Kidney capillary endothelial cell (primary cell): ENCODE measurements at regions not wholly inside any gene's neighbourhood (a gene's known extent, or its start where the extent isn't known, plus 50 kb on each side); places are given as distances from the start of the nearest gene placed in this dataset.
"Not testable (repeated sequence)": the region's sequence is repeated elsewhere in the genome, so short reads cannot be mapped to it uniquely, and the experiment has no call there.

Source experiments
- DNase-seq: peaks from one replicate; pipeline ENCODE4 v3.0.0-alpha.2; 2018; ENCODE audit warnings: low spot score

DNA sequence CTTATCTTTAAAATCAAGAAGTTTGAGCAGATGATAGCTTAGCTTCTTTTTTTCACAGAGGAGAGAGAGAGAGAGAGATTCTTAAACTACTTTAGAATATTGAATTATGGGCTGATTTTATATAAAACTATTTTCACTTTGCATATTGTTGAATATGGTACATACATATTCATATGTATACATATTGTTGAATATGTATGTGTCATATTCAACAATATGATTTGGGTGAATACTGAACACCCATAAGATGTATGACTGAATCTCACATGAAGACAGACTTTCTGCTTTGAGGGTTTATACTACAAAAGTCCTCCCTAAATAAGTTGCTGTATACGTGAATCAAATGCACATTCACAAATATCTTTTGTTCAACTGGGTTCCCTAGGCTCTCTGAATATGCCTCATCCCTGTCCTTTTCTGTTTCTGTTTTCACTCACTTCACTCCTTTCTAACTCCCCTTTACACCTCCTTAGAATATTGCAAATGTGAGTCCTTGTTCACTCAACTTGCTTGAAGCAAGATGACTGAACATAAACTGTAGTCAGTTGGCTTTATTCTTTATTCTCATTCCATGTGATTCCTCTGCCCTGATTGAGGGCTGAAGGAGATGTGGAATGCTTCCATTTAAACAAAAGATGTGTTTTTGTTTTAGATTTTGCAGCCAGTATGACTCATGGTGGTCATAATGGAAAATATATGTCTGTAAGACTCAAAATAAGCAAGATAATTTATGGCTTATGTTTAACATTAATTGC, 225.4 kb upstream of the DAB2 start:
- DNase-seq, result peak; percentile 16

DNA sequence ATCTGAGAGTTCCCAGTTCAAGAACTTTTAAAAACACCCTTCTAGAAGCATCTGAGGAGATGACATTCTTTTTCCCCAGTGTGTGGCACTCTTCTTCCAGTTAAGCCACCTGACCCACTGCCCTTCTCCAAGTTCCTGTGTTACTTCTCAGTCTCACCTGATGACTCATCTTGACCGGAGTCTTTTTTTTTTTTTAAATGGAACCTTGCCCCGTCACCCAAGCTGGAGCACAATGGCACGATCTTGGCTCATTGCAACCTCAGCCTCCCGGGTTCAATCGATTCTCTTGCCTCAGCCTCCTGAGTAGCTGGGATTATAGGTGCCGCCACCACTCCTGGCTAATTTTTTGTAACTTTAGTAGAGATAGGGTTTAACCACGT, 224.1 kb upstream of the DAB2 start:
- DNase-seq, result peak; percentile 25

DNA sequence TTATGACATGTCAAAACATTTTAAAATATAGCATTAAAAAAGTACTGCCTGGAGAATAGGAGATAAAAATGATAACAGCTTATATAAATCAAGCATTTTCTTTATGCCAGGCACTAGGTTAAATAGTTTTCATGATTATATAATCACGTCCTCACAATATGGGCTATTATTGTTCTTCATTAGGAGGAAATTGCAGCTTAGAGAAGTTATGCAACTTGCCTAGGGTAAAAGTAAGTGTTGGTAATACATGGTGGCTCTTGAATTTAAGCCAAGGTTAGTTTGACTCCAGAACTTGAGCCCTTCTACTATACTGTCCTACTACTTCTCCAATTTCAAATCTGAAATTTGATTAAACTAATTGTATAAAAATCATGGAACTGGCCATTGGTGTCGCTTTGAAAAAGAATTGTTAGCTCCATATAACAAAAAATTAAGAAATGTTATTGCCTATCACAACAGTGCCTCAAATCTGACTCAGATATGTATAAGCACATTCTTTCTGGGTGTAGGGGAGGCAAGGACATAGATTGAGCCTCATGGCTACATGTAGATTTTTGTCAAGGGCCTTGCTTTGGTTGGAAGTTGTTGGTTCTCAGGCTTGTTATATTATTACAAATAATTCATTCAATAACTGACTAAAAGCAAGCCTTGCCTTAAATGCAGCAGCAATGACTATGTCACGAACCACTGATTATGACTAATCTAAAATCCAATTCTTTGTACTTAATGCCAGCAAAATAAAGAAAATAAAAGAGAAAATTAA, 223.5 kb upstream of the DAB2 start:
- no peak for DNase-seq

DNA sequence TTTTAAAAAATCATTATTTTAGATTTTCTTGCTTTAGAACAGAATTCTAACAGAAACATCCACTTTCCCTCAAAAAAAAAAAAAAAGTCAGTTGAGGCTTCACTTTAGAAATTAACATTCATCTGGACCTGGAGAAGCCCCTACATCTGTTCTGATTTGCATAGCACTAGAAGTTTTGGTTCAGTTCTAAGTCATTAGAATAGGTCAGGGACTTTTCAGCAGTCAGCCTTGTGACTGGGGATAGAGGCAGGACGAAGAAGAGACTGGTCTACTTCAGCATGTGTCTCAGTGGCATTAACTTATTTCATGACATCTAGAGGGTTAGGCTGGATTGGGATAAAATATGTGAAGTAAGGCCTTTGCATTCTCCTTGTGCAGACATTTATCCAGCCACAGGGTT, 215.8 kb upstream of the DAB2 start:
- no peak for DNase-seq

DNA sequence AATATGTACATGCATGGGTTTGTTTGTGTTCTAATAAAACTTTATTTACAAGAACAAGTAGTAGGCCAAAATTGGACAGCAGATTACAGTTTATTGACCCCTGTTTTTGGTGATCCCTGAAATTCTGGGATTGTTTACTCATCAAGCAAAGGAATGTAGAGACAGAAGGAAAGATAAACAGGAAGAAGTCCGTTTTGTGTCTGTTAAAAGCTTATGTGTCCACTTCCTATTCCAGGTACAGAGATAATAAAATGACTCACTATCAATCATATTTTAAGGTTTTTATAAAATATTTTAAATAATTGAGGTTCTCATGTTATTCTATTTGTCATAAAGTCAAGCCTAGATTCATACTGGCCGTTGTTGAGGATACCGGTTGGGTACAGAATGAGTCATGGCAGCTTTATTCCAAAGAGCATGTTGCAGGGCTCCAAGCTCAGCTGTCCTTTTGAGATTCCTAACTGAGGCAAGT, 214.9 kb upstream of the DAB2 start:
- DNase-seq, result peak; percentile 16

DNA sequence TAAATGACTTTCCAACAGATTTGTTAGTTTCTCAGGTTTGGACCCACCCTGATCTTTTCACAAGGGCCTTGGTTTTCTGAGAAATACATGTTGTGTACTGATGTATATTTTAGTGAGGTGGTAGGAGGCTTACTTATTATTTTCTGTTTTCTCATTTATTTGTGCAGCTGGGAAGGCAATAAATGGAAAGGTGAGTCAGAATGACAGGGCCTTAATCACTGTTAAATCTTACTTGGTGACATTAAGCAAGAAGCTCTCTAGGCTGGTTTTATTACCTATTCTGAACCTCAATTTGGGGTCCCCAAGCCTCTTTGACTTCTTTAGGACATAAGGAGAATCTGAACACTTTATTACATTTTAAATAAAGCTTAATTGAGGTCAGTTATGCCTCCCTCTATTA, 214.0 kb upstream of the DAB2 start:
- no peak for DNase-seq

DNA sequence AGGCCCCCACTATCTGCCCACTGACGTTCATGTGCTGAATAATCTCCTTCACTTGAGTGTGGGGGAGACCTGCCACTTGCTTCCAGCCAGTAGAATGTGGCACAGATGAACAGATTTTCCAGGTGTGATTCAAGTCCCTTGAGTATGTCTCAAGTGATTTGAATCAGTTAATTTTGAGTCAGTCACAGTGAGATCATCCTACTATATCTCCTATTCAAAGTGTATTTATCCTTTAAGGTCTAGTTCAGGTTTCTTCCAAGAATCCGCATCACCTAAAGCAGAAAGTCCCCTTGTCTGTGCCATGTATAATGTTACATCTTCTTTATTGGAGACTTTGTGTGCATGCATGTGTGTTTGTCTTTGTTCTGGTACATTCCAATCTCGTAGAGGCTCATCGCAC, 208.3 kb upstream of the DAB2 start:
- DNase-seq, result no peak

DNA sequence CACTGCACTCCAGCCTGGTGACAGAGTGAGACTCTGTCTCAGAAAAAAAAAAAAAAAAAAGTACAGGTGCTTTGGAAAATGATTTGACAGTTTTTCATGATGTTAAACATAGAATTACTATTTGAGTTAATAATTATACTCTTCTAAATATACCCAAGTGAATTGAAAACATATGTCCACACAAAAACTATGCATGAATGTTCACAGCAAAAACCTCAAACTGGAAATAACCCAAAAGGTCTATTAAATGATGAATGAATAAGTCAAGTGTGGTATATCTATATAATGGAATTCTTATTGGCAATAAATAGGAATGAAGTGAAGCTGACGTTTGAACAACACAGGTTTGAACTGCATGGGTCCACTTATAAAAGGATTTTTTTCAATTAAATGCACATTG, 207.2 kb upstream of the DAB2 start:
- DNase-seq, result no peak

DNA sequence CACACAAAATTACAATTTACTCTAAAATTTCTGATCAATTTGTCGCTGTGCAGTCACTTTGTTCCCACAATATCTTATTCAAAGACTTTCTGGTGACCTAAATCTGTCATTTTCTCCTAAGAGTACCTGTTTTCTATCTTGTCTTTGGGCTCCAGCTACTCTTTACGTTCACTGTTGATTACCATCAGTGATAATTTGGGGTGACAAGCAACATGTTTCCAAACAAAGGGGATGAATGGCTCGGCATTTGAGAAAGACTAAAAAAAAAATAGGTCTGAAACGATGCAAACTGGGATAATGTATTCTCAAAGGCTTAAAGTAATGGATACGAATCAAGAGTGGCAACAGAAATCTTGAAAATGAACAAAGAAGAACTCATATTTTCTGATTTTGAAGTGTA, 205.2 kb upstream of the DAB2 start:
- no peak for DNase-seq

DNA sequence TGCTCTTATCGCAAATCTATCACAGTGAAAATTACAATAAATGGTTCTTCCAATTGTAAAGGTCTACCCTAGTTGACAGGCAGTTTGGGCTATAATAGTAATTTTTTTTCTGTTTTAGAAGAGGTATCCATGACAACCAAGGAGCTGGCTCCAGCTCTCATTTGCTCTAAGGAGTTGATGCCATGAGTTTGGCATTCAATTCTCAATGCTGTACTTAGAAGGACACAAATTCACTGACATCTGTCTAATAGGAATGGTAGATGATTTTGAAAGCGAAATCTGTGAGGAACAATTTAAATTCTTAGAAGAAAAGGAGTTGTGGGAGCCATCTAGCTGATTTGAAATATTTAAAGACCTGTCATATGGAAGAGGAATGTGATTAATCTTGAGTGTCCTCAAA, 203.6 kb upstream of the DAB2 start:
- DNase-seq, result no peak

DNA sequence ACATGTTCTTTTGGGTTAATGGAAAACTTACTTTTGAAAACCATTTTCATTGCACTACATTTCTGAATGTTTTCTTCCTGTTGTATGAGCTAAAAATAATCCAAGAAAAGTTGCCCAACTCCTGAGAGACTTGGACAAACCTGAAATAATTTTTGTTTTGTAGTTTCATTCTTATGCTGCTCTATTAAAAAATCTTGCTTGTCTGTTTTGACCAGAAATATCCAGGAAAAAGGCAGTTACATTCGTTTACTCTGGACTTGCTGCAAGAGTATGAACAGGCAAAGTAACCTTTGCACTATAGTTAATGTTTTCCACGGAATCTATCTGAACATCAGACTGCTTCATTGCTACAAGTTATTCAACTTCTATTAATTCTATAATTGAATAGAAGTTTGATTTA, 200.1 kb upstream of the DAB2 start:
- DNase-seq, result no peak

DNA sequence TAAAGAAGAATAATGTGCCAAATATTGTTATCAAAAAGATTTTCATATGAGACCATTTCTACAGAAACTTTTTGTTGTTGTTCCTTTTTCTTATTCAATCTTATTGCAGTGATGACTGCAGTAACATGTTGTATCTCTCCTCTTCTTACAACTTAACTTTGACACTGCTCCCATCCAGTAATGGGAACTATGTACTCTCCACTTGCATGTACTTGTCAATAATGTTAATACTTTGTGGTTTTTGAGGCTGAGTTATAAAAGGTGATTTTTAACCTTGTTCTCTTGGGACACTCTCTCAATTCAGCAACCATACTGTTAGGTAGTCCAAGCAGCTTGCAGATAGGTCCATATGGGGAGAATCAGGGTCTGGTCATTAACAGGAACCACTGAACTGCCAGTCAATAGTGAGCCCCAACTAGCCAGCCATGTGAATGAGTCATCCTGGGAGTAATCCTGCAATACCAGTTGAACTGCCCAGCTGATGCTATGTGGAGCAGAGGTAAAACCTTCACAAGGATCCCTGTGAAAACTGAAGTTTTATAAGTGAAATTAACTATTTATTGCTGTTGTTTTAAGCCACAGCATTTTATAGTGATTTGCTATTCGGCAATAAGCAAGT, 199.6 kb upstream of the DAB2 start:
- DNase-seq, result no peak

DNA sequence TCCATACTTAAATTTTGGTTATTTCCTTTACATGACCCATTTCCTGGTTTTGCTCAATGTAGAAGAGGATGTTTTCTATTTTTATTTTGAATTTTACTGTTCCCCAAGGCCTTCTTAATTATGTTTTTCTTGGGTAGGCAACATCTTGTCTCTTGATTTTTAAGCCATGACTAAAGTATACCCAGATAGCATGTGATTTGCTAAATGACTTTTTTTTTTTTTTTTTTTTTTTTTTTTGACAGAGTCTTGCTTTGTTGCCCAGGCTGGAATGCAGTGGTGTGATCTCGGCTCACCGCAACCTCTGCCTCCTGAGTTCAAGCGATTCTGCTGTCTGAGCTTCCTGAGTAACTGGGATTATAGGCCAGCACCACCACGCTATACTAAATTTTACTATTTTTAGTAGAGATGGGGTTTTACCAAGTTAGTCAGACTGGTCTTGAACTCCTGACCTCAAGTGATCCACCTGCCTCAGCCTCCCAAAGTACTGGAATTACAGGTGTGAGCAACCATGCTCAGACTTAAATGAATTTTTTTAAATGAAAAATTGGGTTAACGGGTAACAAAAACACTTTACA, 198.6 kb upstream of the DAB2 start:
- DNase-seq, result no peak

DNA sequence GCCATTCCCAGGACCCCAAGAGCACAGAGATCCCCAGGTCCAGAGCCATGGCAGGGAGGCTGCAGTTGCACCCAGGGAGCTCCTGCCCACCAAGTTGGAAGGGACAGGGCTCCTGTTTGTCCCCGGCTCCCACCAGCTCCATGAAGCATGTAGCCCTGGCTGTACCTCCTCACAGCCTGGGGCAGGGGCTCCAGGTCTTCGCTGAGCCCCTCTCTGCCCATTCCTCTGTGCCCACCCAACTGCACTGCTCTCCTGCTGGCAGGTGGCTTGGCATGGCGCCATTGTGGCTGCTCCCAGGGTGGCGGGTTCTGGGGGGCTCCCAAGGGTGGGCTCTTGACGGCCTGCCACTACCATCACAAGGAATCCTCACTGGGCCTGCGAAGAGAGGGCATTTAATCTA, 197.5 kb upstream of the DAB2 start:
- DNase-seq, result no peak

DNA sequence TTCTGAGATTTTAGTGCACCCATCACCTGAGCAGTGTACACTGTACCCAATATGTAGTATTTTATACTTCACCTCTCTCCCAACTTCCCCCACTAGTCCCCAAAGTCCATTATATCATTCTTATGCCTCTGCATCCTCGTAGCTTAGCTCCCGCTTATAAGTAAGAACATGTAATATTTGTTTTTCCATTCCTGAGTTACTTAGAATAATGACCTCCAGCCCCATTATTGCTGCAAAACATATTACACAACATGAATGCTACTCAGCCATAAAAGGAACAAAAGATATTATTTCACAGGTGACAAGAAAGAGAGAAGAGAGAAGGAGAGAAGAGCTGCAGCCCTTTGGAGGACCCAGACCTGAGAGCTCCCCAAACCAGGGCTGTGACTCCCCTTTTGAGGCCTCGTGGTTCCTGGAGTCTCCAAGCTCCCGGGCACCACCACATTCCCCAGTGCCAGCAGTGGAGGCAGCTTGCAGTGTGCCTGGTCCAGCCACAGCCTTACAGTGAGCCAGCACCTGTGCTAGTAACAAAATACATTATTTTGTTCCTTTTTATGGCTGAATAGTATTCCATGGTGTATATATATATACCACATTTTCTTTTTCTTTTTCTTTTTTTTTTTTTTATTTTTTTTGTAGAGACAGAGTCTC, 194.5 kb upstream of the DAB2 start:
- no peak for DNase-seq

DNA sequence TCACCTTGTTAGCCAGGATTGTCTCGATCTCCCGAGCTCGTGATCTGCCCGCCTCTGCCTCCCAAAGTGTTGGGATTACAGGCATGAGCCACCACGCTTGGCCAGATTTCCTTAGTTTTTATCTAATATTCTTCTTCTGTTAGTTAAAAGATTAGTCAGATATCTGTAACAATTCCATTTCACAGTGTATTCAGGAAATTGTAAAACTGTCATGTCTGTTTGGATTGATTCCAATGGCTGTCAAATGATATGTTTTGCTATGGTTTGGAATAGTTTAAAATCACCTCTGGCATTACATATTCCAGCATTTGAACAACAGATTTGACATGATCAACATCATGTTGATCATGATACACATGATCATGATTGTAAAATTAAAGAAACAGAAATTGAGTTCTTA, 193.6 kb upstream of the DAB2 start:
- DNase-seq, result no peak

DNA sequence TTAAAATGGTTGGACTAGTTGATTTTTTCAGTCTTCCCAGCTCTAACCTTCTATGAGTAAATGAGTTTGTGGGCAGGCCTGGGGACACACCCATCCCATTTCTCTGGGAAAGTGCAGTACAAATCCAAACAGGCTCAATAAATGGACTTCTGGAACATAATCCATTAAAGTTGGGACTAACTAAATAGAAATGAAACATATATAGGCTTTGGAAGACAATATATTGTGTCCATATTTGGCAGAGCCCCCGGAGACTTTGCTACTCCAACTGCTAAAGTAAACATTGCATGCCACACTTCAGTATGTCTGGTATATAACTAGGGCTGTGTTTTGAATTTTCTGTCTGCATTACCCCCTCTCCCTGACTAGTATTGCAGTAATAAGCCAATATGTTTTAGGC, 191.4 kb upstream of the DAB2 start:
- DNase-seq, result no peak

DNA sequence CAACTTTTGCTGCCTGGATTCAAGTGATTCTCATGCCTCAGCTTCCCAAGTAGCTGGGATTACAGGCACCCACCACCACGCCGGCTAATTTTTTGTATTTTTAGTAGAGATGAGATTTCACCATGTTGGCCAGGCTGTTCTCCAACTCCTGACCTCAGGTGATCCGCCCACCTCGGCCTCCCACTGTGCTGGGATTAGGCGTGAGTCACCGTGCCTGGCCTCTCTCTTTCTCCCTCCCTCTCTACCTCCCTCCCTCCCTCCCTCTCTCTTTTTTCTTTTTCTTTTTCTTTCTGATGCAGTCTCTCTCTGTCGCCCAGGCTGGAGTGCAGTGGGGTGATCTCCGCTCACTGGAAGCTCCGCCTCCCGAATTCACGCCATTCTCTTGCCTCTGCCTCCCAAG, 186.3 kb upstream of the DAB2 start:
- DNase-seq, result not testable (repeated sequence)

DNA sequence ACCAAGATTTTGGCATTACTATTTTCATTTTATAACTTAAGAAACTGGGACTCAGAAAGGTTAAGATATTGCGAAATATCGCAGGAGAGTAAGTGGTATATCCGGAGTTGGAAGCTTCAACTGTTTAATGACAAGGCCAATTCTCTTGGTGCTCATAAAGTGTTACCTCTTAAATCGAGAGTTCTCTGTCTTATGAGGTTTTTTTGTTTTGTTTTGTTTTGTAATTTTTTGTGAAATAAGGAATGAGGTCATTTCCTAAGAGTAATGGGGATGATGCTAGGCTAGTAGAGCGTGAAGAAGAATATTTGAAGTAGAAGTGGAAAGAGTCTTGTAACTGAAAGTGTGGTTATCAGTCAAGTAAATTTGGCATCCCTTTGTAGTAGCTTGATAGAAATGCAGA, 183.2 kb upstream of the DAB2 start:
- no peak for DNase-seq

DNA sequence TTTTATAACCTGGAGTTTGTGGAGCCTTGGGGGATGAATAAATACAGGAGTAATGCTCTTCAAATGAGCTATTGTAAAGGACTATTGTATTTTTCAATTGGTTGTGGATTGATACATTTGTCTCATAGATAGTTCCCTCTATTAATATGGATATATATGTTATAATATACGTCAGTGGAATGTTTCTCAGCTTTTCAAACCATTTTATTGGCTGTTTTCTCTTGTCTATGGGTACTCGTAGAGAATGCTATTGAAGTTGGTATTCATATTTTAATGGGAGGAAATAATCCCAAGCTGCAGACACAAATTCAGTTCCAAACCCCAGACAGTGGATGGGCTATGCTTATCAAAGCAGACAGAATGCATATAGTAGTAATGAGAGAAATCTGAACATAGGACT, 181.8 kb upstream of the DAB2 start:
- no peak for DNase-seq

DNA sequence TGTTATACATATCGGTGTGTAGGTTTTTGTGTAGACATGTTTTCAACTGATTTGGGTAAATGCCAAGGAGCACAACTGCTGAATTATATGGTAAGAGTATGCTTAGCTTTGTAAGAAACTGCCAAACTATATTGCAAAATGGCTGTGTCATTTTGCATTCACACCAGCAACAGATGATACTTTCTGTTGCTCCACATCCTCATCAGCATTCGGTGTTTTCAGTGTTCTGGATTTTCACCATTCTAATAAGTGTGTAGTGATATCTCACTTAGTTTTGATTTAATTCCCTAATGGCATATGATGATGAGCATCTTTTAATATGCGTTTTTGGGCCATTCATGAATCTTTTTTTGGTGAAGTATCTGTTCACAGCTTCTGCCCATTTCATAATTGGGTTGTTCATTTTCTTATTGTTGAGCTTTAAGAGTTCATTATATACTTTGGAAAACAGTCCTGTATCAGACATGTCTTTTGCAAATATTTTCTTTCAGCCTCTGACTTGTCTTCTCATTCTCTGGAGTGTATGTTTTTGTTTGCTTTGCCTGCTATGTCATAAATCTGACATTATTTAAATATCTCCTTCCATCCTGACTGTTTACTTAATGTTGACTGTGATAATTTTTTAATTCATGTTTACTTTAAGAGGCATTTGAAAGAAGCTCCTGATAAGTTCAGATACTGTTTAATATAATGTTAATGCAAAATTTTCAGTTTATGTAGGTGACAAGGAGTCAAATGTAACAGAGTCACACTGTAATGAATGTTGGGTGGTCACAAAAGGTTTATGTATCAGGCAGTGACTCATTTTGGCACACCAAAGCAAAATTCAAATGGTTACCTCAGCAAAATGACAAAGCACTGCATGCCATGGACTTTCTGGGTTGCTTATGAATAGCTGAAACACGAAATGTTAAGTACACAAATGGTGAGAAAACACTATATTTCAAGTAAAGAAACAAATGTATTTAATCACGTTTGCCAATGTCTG, 181.1 kb upstream of the DAB2 start:
- no peak for DNase-seq
